ENCODE measurements at regions not wholly inside any gene's neighbourhood (a gene's known extent, or its start where the extent isn't known, plus 50 kb on each side); places are given as distances from the start of the nearest gene placed in this dataset.
A peak's percentile ranks its signal among the peaks of the same experiment; 100 is the strongest.
"Not testable (repeated sequence)": the region's sequence is repeated elsewhere in the genome, so short reads cannot be mapped to it uniquely, and the experiment has no call there.

- DNase-seq = not testable (repeated sequence)
Observed at GRCh38 chr21:6363591-6363990, 4157.8 kb upstream of the TPTE start.

GRCh38 chr21:6368824-6369223, 4152.6 kb upstream of the TPTE start:
- DNase-seq = peak; percentile 46

- DNase-seq = not testable (repeated sequence)
Observed at GRCh38 chr21:6373253-6373652, 4148.1 kb upstream of the TPTE start.

GRCh38 chr21:6374232-6374631, 4147.2 kb upstream of the TPTE start:
- peak; percentile 15 for DNase-seq

GRCh38 chr21:6374926-6375325, 4146.5 kb upstream of the TPTE start:
- not testable (repeated sequence) for DNase-seq

GRCh38 chr21:6375776-6376175, 4145.6 kb upstream of the TPTE start:
- not testable (repeated sequence) for DNase-seq

GRCh38 chr21:6376321-6377070, 4144.9 kb upstream of the TPTE start:
- DNase-seq = not testable (repeated sequence)
